ENCODE measurements at regions not wholly inside any gene's neighbourhood (a gene's known extent, or its start where the extent isn't known, plus 50 kb on each side); places are given as distances from the start of the nearest gene placed in this dataset.
"Not testable (repeated sequence)": the region's sequence is repeated elsewhere in the genome, so short reads cannot be mapped to it uniquely, and the experiment has no call there.

- in situ Hi-C loops (cut with MboI; ENCODE audit: low sequenced_read_pairs in 4 of 4); DNase-seq; intact Hi-C loops (cut with DNase I; ENCODE audit: low total_unique reads): not testable (repeated sequence)
These were observed 75.1 kb downstream of the KBTBD2 start for GRCh38 chr7:32816409-32816948.

DNA sequence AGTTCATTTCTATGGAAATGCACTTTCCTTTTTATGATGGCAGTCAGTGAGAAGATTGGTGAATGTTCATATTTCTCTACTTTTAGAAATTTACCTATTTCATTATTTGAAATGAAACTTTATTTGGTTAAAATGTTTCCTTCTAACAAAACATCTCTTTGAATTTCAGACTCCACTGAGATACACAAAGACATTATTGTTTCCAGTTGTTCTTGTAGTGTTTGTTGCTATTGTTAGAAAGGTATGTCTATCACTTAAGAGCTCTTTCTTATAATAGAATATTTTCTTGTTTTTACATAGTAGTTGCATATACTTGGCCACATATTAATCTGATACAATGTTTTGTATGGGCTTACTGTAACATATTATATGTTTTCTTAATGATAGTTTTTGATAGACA is 76.8 kb downstream of the KBTBD2 start:
- ATAC-seq; intact Hi-C loops (cut with DNase I; ENCODE audit: low total_unique reads); H3K27ac ChIP-seq: not testable (repeated sequence)

More at GRCh38 chr7:32816409-32816948, 75.1 kb downstream of the KBTBD2 start:
- H3K27ac ChIP-seq, H3K4me3 ChIP-seq, H3K36me3 ChIP-seq, H3K9me3 ChIP-seq, ATAC-seq, H3K27me3 ChIP-seq: not testable (repeated sequence)
- peaks cover 7 to 14% of the 10 kb centered on the region in 2 donors for H3K4me1 ChIP-seq

GRCh38 chr7:32809871-32810270 is 81.7 kb downstream of the KBTBD2 start:
- intact Hi-C loops (cut with DNase I; ENCODE audit: low total_unique reads), result loop anchor here (10.0 kb wide), 1 partner anchor 295 kb away; the partner anchor contains the start of gene RP9
- H3K4me3 ChIP-seq, result no peak overlapping the region
- DNase-seq (no peak), ATAC-seq (no peak)
- in situ Hi-C loops (cut with MboI; ENCODE audit: low sequenced_read_pairs in 4 of 4), result no loop called here
- H3K9me3 ChIP-seq, result no peaks in the 10 kb centered on the region
- H3K27me3 ChIP-seq, result no peaks in the 10 kb centered on the region
- H3K27ac ChIP-seq, result no peak overlapping the region
- H3K36me3 ChIP-seq, result no peaks in the 10 kb centered on the region
- TF ChIP-seq POLR2A (IDR thresholded peaks at IDR 0.05) (no peak), CTCF (IDR thresholded peaks at IDR 0.05 in 4 of 5, conservative IDR thresholded peaks at IDR 0.05 in 1 of 5) (no peak)
- H3K4me1 ChIP-seq, result peaks cover 3 to 4% of the 10 kb centered on the region in 2 donors

More for the DNA sequence above, 76.8 kb downstream of the KBTBD2 start:
- in situ Hi-C loops (cut with MboI; ENCODE audit: low sequenced_read_pairs in 4 of 4); H3K36me3 ChIP-seq; H3K9me3 ChIP-seq; H3K27me3 ChIP-seq; H3K4me3 ChIP-seq; DNase-seq: not testable (repeated sequence)
- H3K4me1 ChIP-seq, result peaks cover 7 to 14% of the 10 kb centered on the region in 2 donors

DNA sequence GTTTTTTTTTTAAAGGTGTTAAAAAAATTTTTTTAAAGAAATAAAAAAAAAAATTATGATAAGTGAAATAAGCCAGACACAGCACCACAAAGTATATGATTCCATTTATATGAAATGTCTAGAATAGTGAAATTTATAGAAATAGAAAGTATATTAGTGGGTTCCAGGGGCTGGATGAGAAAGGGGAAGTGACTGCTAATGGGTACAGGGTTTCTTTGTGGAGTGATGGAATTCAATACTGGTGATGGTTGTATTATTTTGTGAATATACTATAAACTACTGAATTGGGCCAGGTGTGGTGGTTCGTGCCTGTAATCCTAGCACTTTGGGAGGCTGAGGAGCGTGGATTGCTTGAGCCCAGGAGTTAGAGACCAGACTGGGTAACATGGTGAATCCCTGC is 82.2 kb downstream of the KBTBD2 start:
- DNase-seq (no peak), ATAC-seq (no peak)
- Histone ChIP-seq H3K9me3 (no peaks in the 10 kb centered on the region), H3K27ac (no peak overlapping the region), H3K36me3 (no peaks in the 10 kb centered on the region), H3K27me3 (no peaks in the 10 kb centered on the region), H3K4me3 (no peak overlapping the region), H3K4me1 (no peaks in the 10 kb centered on the region)
- TF ChIP-seq POLR2A (IDR thresholded peaks at IDR 0.05) (no peak), CTCF (IDR thresholded peaks at IDR 0.05 in 4 of 5, conservative IDR thresholded peaks at IDR 0.05 in 1 of 5) (no peak)
- in situ Hi-C loops (cut with MboI; ENCODE audit: low sequenced_read_pairs in 4 of 4), result no loop called here
- intact Hi-C loops (cut with DNase I; ENCODE audit: low total_unique reads), result loop anchor here (10.0 kb wide), 1 partner anchor 295 kb away; the partner anchor contains the start of gene RP9

GRCh38 chr7:32803406-32804141 is 88.0 kb downstream of the KBTBD2 start:
- in situ Hi-C loops (cut with MboI; ENCODE audit: low sequenced_read_pairs in 4 of 4), result no loop called here
- Histone ChIP-seq H3K4me3 (no peak overlapping the region), H3K4me1 (no peaks in the 10 kb centered on the region), H3K36me3 (no peaks in the 10 kb centered on the region), H3K9me3 (no peaks in the 10 kb centered on the region), H3K27ac (no peak overlapping the region), H3K27me3 (no peaks in the 10 kb centered on the region)
- ATAC-seq (no peak), DNase-seq (no peak)
- TF ChIP-seq CTCF (IDR thresholded peaks at IDR 0.05 in 4 of 5, conservative IDR thresholded peaks at IDR 0.05 in 1 of 5), result no peak
- no peak for TF ChIP-seq POLR2A (IDR thresholded peaks at IDR 0.05)
- intact Hi-C loops (cut with DNase I; ENCODE audit: low total_unique reads), result loop anchor here (5.0 to 10.0 kb wide), 2 partner anchors 44 to 301 kb away; partner anchors contain the start of gene RP9

Data from gastrocnemius medialis (tissue), 4 donors.